HepG2 (cell line): ENCODE measurements at regions not wholly inside any gene's neighbourhood (a gene's known extent, or its start where the extent isn't known, plus 50 kb on each side); places are given as distances from the start of the nearest gene placed in this dataset.
"Not testable (repeated sequence)": the region's sequence is repeated elsewhere in the genome, so short reads cannot be mapped to it uniquely, and the experiment has no call there.

Experiments
- ATAC-seq: fragments of 200-7000 bp; cut with Tn5 transposase; 3 replicates; pipeline ENCODE4 v1.9.1; 2020; ENCODE audit warnings: mild to moderate bottlenecking, moderate library complexity
- BruUV-seq: library from RNA; stranded (reverse); fragments of 400-500 nt; replicated peaks from 2 replicates; lab custom pipeline; 2021; lab: Mats Ljungman, UMichigan
- CTCF ChIA-PET: fragments of 300-600 bp; formaldehyde crosslinking; extraction: SDS; loops from one replicate; lab custom pipeline; 2021; ENCODE audit warnings: low total read pairs, inconsistent platforms, low intra/inter-chr PET ratio; lab: Yijun Ruan, JAX
- POLR2A ChIA-PET: fragments of 350-600 bp; sonication (Branson Sonifier 250); formaldehyde crosslinking; loops from one replicate; lab custom pipeline; 2020; ENCODE audit warnings: antibody characterized with exemption, inconsistent platforms; lab: Yijun Ruan, JAX
- DNase-seq: peaks from one replicate; pipeline ENCODE4 v3.0.0-alpha.2; 2015; ENCODE audit warnings: low spot score
- FAIRE-seq: peaks from 3 replicates; lab custom pipeline; 2011; peaks lifted over from hg19 to GRCh38; lab: Jason Lieb, UNC
- H2AFZ ChIP-seq: one replicate; pipeline ENCODE4 v1.6.1; 2011; ENCODE audit warnings: low read length, inconsistent platforms
- H3K27ac ChIP-seq: fragments of 300-600 bp; 3 replicates; pipeline ENCODE4 v1.8.0; 2011; ENCODE audit warnings: mixed run types, mild to moderate bottlenecking, mixed read lengths, low read length, inconsistent platforms; ENCODE audit not compliant: insufficient read depth; ENCODE audit errors: extremely low read length
- H3K27me3 ChIP-seq, 2 experiments: fragments of 200-600 bp in 1 of 2; 2 replicates in 1 of 2; 3 replicates in 1 of 2; pipeline versions ENCODE4 v1.6.0 to v1.8.0; 2011; ENCODE audit warnings: low read length in 2 of 2, mild to moderate bottlenecking in 2 of 2, moderate library complexity in 2 of 2, inconsistent platforms in 1 of 2; ENCODE audit not compliant: insufficient read depth in 2 of 2, control insufficient read depth in 1 of 2
- H3K36me3 ChIP-seq, 2 experiments: fragments of 200-600 bp in 1 of 2; replicated peaks in 1 of 2; 2 replicates in 1 of 2; 3 replicates in 1 of 2; pipeline versions ENCODE4 v1.5.1 to v1.8.0; 2011; ENCODE audit warnings: low read length in 2 of 2, inconsistent platforms in 1 of 2; ENCODE audit not compliant: insufficient read depth in 2 of 2, control insufficient read depth in 1 of 2
- H3K4me1 ChIP-seq: 2 replicates; pipeline ENCODE4 v1.5.1; 2012; ENCODE audit warnings: low read length, inconsistent platforms; ENCODE audit not compliant: insufficient read depth
- H3K4me2 ChIP-seq: 2 replicates; pipeline ENCODE4 v1.6.0; 2011; ENCODE audit warnings: low read depth, low read length, inconsistent platforms
- H3K4me3 ChIP-seq, 3 experiments: fragments of 200-600 bp in 1 of 3; sonication (generic), shearing (Covaris generic) in 1 of 3; replicated peaks in 1 of 3; 2 replicates each; pipeline ENCODE4 v1.5.1; 2011 to 2016; ENCODE audit warnings: low read length in 3 of 3, inconsistent platforms in 2 of 3, low read depth in 2 of 3, mild to moderate bottlenecking in 2 of 3, control low read depth in 1 of 3, mixed read lengths in 1 of 3; ENCODE audit not compliant: insufficient read depth in 1 of 3
- H3K79me2 ChIP-seq: one replicate; pipeline ENCODE4 v1.6.1; 2011; ENCODE audit warnings: low read length, inconsistent platforms; ENCODE audit not compliant: insufficient read depth
- H3K9ac ChIP-seq: 2 replicates; pipeline ENCODE4 v1.6.0; 2011; ENCODE audit warnings: mild to moderate bottlenecking, low read depth, low read length, inconsistent platforms; ENCODE audit not compliant: insufficient read depth
- H3K9me3 ChIP-seq: 2 replicates; pipeline ENCODE4 v1.5.1; 2012; ENCODE audit warnings: mild to moderate bottlenecking, low read length
- H4K20me1 ChIP-seq: 2 replicates; pipeline ENCODE4 v1.6.0; 2011; ENCODE audit warnings: inconsistent platforms, mild to moderate bottlenecking, low read length, moderate library complexity; ENCODE audit not compliant: insufficient read depth
- POLR2G ChIP-seq: fragments of 200-400 bp; formaldehyde crosslinking; IDR thresholded peaks from 2 replicates; pipeline ENCODE4 v1.6.1; 2018; ENCODE audit warnings: mild to moderate bottlenecking, low read depth, low read length, moderate library complexity
- ZFP91 ChIP-seq: sonication (generic); formaldehyde crosslinking; IDR thresholded peaks from 2 replicates; pipeline ENCODE4 v1.9.0; 2022; ENCODE audit warnings: missing genetic modification reagents, mild to moderate bottlenecking, borderline replicate concordance
- WGBS: methylation state at CpG from one replicate; pipeline ENCODE4 v1.1.6; 2017; ENCODE audit warnings: low lambda C conversion rate; 5-methylcytosine and 5-hydroxymethylcytosine counted together
- in situ Hi-C: cut with HindIII; loops from 2 replicates; pipeline ENCODE4 v1.10.0; 2017; ENCODE audit warnings: low pct_unique_long_range_greater_than_20kb; ENCODE audit not compliant: extremely low pct_ligation_motif_present
- intact Hi-C: fragments of 100-400 bp; cut with micrococcal nuclease; formaldehyde crosslinking; loops from one replicate; pipeline ENCODE4 v1.10.0; 2022; ENCODE audit not compliant: unreplicated experiment
- TF ChIP-seq, protein P1 (sequence below): sonication (generic); formaldehyde crosslinking; conservative IDR thresholded peaks from 2 replicates; pipeline ENCODE4 v1.8.0; 2022; ENCODE audit warnings: missing genetic modification reagents

GRCh38 chr7:3159445-3159844 lies 115.8 kb upstream of the CARD11 start (continued):
- TF ChIP-seq POLR2G (no peak), ZFP91 (CRISPR knock-in tag) (no peak)
- TF ChIP-seq, protein P1, sequence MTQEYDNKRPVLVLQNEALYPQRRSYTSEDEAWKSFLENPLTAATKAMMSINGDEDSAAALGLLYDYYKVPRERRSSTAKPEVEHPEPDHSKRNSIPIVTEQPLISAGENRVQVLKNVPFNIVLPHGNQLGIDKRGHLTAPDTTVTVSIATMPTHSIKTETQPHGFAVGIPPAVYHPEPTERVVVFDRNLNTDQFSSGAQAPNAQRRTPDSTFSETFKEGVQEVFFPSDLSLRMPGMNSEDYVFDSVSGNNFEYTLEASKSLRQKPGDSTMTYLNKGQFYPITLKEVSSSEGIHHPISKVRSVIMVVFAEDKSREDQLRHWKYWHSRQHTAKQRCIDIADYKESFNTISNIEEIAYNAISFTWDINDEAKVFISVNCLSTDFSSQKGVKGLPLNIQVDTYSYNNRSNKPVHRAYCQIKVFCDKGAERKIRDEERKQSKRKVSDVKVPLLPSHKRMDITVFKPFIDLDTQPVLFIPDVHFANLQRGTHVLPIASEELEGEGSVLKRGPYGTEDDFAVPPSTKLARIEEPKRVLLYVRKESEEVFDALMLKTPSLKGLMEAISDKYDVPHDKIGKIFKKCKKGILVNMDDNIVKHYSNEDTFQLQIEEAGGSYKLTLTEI (CRISPR knock-in tag) = no peak

DNA sequence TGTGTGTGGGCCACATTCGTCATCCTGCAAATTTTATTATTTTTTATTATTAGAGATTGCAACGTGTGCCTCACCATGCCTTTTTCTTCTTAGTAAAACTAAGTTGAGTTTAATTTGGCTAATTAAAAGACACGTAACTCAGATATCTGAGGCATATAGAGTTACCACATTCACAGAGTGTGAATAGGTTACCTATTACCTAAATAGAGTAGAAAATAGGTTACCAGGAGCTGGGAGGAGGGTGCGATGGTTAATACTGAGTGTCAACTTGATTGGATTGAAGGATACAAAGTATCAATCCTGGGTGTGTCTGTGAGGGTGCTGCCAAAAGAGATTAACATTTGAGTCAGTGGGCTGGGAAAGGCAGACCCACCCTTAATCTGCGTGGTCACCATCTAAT lies 116.3 kb upstream of the CARD11 start:
- BruUV-seq, POLR2A ChIA-PET, DNase-seq, H3K4me3 ChIP-seq, H3K27ac ChIP-seq, H4K20me1 ChIP-seq, H2AFZ ChIP-seq, ATAC-seq, FAIRE-seq, H3K79me2 ChIP-seq, H3K36me3 ChIP-seq, H3K4me2 ChIP-seq, intact Hi-C loops, H3K9me3 ChIP-seq, CTCF ChIA-PET, H3K27me3 ChIP-seq, H3K9ac ChIP-seq: not testable (repeated sequence)
- 25% methylated on average over 5 of the region's 5 CpGs for WGBS
- peaks cover 13% of the 10 kb centered on the region for H3K4me1 ChIP-seq
- in situ Hi-C loops = loop anchor here (5.0 kb wide), 1 partner anchor 273 kb away; no protein-coding TSS in a partner anchor
